ENCODE measurements at regions not wholly inside any gene's neighbourhood (a gene's known extent, or its start where the extent isn't known, plus 50 kb on each side); places are given as distances from the start of the nearest gene placed in this dataset.
"Not testable (repeated sequence)": the region's sequence is repeated elsewhere in the genome, so short reads cannot be mapped to it uniquely, and the experiment has no call there.

- H3K27me3 ChIP-seq = no peaks in the 10 kb centered on the region
- WGBS, 5 donors = 39 to 61% (median 46%) methylated on average over 1 of the region's 1 CpG
- H3K27ac ChIP-seq = no peak overlapping the region
- no peak overlapping the region for H3K4me3 ChIP-seq
- intact Hi-C loops (cut with DNase I; ENCODE audit: low total_unique reads) = no loop called here
- no peaks in the 10 kb centered on the region for H3K9me3 ChIP-seq
- TF ChIP-seq CTCF (IDR thresholded peaks at IDR 0.05) = no peak
- no peak for TF ChIP-seq POLR2A (IDR thresholded peaks at IDR 0.05)
- TF ChIP-seq EP300 (IDR thresholded peaks at IDR 0.05) = no peak
- TF ChIP-seq POLR2AphosphoS5 (IDR thresholded peaks at IDR 0.05) = no peak
- DNase-seq = peak in 1 of 2 donors; percentile 40
- no peaks in the 10 kb centered on the region for H3K4me1 ChIP-seq
- H3K36me3 ChIP-seq = no peaks in the 10 kb centered on the region
These were observed 205.5 kb downstream of the NPR3 start for GRCh38 chr5:32916648-32917047.

- TF ChIP-seq EP300 (IDR thresholded peaks at IDR 0.05) (no peak), CTCF (IDR thresholded peaks at IDR 0.05) (no peak), POLR2A (IDR thresholded peaks at IDR 0.05) (no peak), POLR2AphosphoS5 (IDR thresholded peaks at IDR 0.05) (no peak)
- 84 to 96% (median 90%) methylated on average over 2 of the region's 2 CpGs for WGBS, 5 donors
- no peaks in the 10 kb centered on the region for H3K4me1 ChIP-seq
- H3K27ac ChIP-seq = no peak overlapping the region
- H3K4me3 ChIP-seq = no peak overlapping the region
- H3K9me3 ChIP-seq = no peaks in the 10 kb centered on the region
- no peaks in the 10 kb centered on the region for H3K27me3 ChIP-seq
- H3K36me3 ChIP-seq = no peaks in the 10 kb centered on the region
- intact Hi-C loops (cut with DNase I; ENCODE audit: low total_unique reads) = no loop called here
- no peak for DNase-seq
These were observed 217.6 kb downstream of the NPR3 start for GRCh38 chr5:32928761-32929160.

- DNase-seq; H3K4me3 ChIP-seq; H3K36me3 ChIP-seq; H3K27ac ChIP-seq; H3K9me3 ChIP-seq; H3K27me3 ChIP-seq; H3K4me1 ChIP-seq; intact Hi-C loops (cut with DNase I; ENCODE audit: low total_unique reads): not testable (repeated sequence)
- WGBS, 5 donors = 40 to 92% (median 75%) methylated on average over 1 of the region's 1 CpG; no CpG with 5 or more reads in 1 of the 5 donors
These were observed 220.3 kb downstream of the NPR3 start for GRCh38 chr5:32931438-32931837.

- intact Hi-C loops (cut with DNase I; ENCODE audit: low total_unique reads) = no loop called here
- peak in 1 of 2 donors; percentile 34 for DNase-seq
- WGBS, 5 donors = 53 to 84% (median 75%) methylated on average over 4 of the region's 4 CpGs
- H3K27ac ChIP-seq = no peak overlapping the region
- no peak overlapping the region for H3K4me3 ChIP-seq
- no peaks in the 10 kb centered on the region for H3K9me3 ChIP-seq
- TF ChIP-seq EP300 (IDR thresholded peaks at IDR 0.05) (no peak), POLR2AphosphoS5 (IDR thresholded peaks at IDR 0.05) (no peak), CTCF (IDR thresholded peaks at IDR 0.05) (no peak), POLR2A (IDR thresholded peaks at IDR 0.05) (no peak)
- no peaks in the 10 kb centered on the region for H3K4me1 ChIP-seq
- H3K36me3 ChIP-seq = no peaks in the 10 kb centered on the region
- no peaks in the 10 kb centered on the region for H3K27me3 ChIP-seq
These were observed 221.3 kb downstream of the NPR3 start for GRCh38 chr5:32932241-32932935.

- Histone ChIP-seq H3K36me3 (no peaks in the 10 kb centered on the region), H3K27ac (no peak overlapping the region), H3K9me3 (no peaks in the 10 kb centered on the region), H3K4me1 (no peaks in the 10 kb centered on the region), H3K27me3 (no peaks in the 10 kb centered on the region), H3K4me3 (no peak overlapping the region)
- WGBS, 5 donors = 77 to 88% (median 82%) methylated on average over 8 of the region's 8 CpGs
- TF ChIP-seq POLR2A (IDR thresholded peaks at IDR 0.05) (no peak), EP300 (IDR thresholded peaks at IDR 0.05) (no peak), CTCF (IDR thresholded peaks at IDR 0.05) (no peak)
- no peak for DNase-seq
- intact Hi-C loops (cut with DNase I; ENCODE audit: low total_unique reads) = no loop called here
These were observed 222.6 kb downstream of the NPR3 start for GRCh38 chr5:32933692-32934091.

All from stomach (tissue), 8 donors.